HFFc6 (cell line): ENCODE measurements at regions not wholly inside any gene's neighbourhood (a gene's known extent, or its start where the extent isn't known, plus 50 kb on each side); places are given as distances from the start of the nearest gene placed in this dataset.
A peak's percentile ranks its signal among the peaks of the same experiment; 100 is the strongest.

Source experiments
- DNase-seq: peaks from one replicate; pipeline ENCODE4 v3.0.0-alpha.2; 2018
- H3K27ac Mint-ChIP-seq: 2 replicates; pipeline ENCODE4 v1.8.0; 2020; ENCODE audit warnings: mild to moderate bottlenecking, mixed read lengths
- H3K27me3 Mint-ChIP-seq: 2 replicates; pipeline ENCODE4 v1.8.0; 2021; ENCODE audit warnings: mild to moderate bottlenecking, moderate library complexity, mixed read lengths; ENCODE audit not compliant: insufficient read depth
- H3K36me3 Mint-ChIP-seq: 2 replicates; pipeline ENCODE4 v1.8.0; 2021; ENCODE audit warnings: low read depth, mixed read lengths
- H3K4me1 Mint-ChIP-seq: 2 replicates; pipeline ENCODE4 v1.8.0; 2020; ENCODE audit warnings: low read depth, mixed read lengths
- H3K4me3 Mint-ChIP-seq: 2 replicates; pipeline ENCODE4 v1.8.0; 2020; ENCODE audit warnings: mild to moderate bottlenecking, moderate library complexity, mixed read lengths
- H3K9me3 Mint-ChIP-seq: 2 replicates; pipeline ENCODE4 v1.8.0; 2020; ENCODE audit warnings: mild to moderate bottlenecking, mixed read lengths
- TF ChIP-seq, protein P1 (sequence below): fragments of 200-600 bp; sonication (generic); IDR thresholded peaks from 2 replicates; pipeline ENCODE4 v1.5.0; 2021; ENCODE audit warnings: antibody characterized with exemption, mild to moderate bottlenecking

- H3K36me3 Mint-ChIP-seq = no peaks in the 10 kb centered on the region; the same call in 1 of the 2 replicates
- DNase-seq = no peak
- no peaks in the 10 kb centered on the region for H3K9me3 Mint-ChIP-seq
- no peaks in the 10 kb centered on the region; the same call in 1 of the 2 replicates for H3K27me3 Mint-ChIP-seq
- peaks cover 29% of the 10 kb centered on the region for H3K4me1 Mint-ChIP-seq
- H3K4me3 Mint-ChIP-seq = no peak overlapping the region
- no peak overlapping the region for H3K27ac Mint-ChIP-seq
- TF ChIP-seq, protein P1, sequence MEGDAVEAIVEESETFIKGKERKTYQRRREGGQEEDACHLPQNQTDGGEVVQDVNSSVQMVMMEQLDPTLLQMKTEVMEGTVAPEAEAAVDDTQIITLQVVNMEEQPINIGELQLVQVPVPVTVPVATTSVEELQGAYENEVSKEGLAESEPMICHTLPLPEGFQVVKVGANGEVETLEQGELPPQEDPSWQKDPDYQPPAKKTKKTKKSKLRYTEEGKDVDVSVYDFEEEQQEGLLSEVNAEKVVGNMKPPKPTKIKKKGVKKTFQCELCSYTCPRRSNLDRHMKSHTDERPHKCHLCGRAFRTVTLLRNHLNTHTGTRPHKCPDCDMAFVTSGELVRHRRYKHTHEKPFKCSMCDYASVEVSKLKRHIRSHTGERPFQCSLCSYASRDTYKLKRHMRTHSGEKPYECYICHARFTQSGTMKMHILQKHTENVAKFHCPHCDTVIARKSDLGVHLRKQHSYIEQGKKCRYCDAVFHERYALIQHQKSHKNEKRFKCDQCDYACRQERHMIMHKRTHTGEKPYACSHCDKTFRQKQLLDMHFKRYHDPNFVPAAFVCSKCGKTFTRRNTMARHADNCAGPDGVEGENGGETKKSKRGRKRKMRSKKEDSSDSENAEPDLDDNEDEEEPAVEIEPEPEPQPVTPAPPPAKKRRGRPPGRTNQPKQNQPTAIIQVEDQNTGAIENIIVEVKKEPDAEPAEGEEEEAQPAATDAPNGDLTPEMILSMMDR = no peak
Observed at GRCh38 chr5:96609369-96609768, 52.8 kb upstream of the CAST start.

GRCh38 chr5:96610747-96611146, 51.4 kb upstream of the CAST start:
- TF ChIP-seq, protein P1 = no peak
- H3K27me3 Mint-ChIP-seq = no peaks in the 10 kb centered on the region
- no peak overlapping the region for H3K27ac Mint-ChIP-seq

DNA sequence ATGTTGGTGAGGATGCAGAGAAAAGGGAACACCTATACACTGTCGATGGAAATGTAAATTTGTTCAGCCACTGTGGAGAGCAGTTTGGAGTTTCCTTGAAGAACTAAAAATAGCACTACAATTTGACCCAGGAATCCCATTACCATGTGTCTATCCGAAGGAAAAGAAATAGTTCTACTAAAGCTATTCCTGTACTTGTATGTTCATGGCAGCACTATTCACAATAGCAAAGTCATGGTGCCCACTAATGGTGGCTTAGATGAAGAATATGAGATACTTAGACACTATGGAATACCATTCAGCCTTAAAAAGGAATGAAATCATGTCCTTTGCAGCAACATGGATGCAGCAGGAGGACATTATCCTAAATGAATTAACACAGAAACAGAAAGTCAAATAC, 50.2 kb upstream of the CAST start:
- Mint-ChIP-seq H3K27me3 (no peaks in the 10 kb centered on the region), H3K4me1 (peaks cover 25% of the 10 kb centered on the region), H3K9me3 (no peaks in the 10 kb centered on the region), H3K36me3 (no peaks in the 10 kb centered on the region; the same call in 1 of the 2 replicates), H3K4me3 (no peak overlapping the region), H3K27ac (no peak overlapping the region)
- TF ChIP-seq, protein P1 = peak; percentile 11; the same call in 1 of the 2 replicates
- no peak for DNase-seq

More at GRCh38 chr5:96610747-96611146, 51.4 kb upstream of the CAST start:
- Mint-ChIP-seq H3K36me3 (no peaks in the 10 kb centered on the region; the same call in 1 of the 2 replicates), H3K4me1 (peaks cover 28% of the 10 kb centered on the region), H3K4me3 (no peak overlapping the region), H3K9me3 (no peaks in the 10 kb centered on the region)
- DNase-seq = no peak
